Transverse colon (tissue), 3 donors: ENCODE measurements at regions not wholly inside any gene's neighbourhood (a gene's known extent, or its start where the extent isn't known, plus 50 kb on each side); places are given as distances from the start of the nearest gene placed in this dataset.

Source experiments
- CTCF ChIP-seq, 5 experiments: fragments of 200-600 bp in 3 of 5; fragments of 450-650 bp in 2 of 5; sonication (generic) in 3 of 5; IDR thresholded peaks; 1 replicate in 2 of 5; 2 replicates in 3 of 5; pipeline ENCODE4 v1.5.1; 2016 to 2017; ENCODE audit warnings: antibody characterized with exemption in 5 of 5, inconsistent platforms in 3 of 5, mild to moderate bottlenecking in 2 of 5, moderate library complexity in 1 of 5
- POLR2A ChIP-seq: fragments of 450-650 bp; IDR thresholded peaks from one replicate; pipeline ENCODE4 v1.6.1; 2016; ENCODE audit warnings: antibody characterized with exemption, mild to moderate bottlenecking, moderate library complexity

GRCh38 chr15:36527235-36528162 lies 51.9 kb upstream of the CDIN1 start:
- TF ChIP-seq POLR2A (no peak), CTCF (IDR thresholded peaks at IDR 0.05) (no peak)
